Breast epithelium (tissue), 3 donors: ENCODE measurements at regions not wholly inside any gene's neighbourhood (a gene's known extent, or its start where the extent isn't known, plus 50 kb on each side); places are given as distances from the start of the nearest gene placed in this dataset.

ENCODE experiments used
- POLR2A ChIP-seq: fragments of 450-650 bp; IDR thresholded peaks from one replicate; pipeline ENCODE4 v1.6.1; 2016; ENCODE audit warnings: antibody characterized with exemption, mild to moderate bottlenecking, moderate library complexity
- POLR2AphosphoS5 ChIP-seq, 3 donors: sonication (generic); formaldehyde crosslinking; IDR thresholded peaks; one replicate each; pipeline ENCODE4 v1.6.1; 2017; ENCODE audit warnings: antibody characterized with exemption in 3 of 3
- TF ChIP-seq, protein P1 (sequence below), 3 donors: fragments of 450-650 bp; IDR thresholded peaks; one replicate each; pipeline ENCODE4 v1.5.1; 2016 to 2017; ENCODE audit warnings: antibody characterized with exemption in 3 of 3, mild to moderate bottlenecking in 3 of 3, moderate library complexity in 3 of 3

DNA sequence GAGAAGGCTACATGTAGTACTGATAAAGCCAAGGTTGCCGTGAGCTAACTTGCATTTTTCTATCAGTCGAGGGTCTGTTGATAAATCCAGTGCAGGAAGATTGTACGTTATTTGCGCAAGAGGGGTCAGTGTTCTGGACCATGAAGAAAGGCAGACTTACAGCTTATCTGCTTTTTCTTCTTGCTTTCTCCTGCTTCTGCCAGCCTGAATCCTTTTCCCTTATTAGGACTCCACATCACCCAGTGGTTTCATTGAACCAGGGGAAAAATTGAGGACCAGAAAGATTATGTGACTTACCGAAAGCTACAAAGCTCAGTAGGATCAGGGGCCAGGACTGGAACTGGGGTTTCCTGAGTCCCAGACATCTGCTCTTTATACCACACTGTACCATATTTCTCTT, 534.6 kb upstream of the BRINP1 start:
- TF ChIP-seq, protein P1, sequence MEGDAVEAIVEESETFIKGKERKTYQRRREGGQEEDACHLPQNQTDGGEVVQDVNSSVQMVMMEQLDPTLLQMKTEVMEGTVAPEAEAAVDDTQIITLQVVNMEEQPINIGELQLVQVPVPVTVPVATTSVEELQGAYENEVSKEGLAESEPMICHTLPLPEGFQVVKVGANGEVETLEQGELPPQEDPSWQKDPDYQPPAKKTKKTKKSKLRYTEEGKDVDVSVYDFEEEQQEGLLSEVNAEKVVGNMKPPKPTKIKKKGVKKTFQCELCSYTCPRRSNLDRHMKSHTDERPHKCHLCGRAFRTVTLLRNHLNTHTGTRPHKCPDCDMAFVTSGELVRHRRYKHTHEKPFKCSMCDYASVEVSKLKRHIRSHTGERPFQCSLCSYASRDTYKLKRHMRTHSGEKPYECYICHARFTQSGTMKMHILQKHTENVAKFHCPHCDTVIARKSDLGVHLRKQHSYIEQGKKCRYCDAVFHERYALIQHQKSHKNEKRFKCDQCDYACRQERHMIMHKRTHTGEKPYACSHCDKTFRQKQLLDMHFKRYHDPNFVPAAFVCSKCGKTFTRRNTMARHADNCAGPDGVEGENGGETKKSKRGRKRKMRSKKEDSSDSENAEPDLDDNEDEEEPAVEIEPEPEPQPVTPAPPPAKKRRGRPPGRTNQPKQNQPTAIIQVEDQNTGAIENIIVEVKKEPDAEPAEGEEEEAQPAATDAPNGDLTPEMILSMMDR (IDR thresholded peaks at IDR 0.05) = no peak
- TF ChIP-seq POLR2A (no peak), POLR2AphosphoS5 (IDR thresholded peaks at IDR 0.05) (no peak)
